Right lobe of liver (tissue), 4 donors: ENCODE measurements at regions not wholly inside any gene's neighbourhood (a gene's known extent, or its start where the extent isn't known, plus 50 kb on each side); places are given as distances from the start of the nearest gene placed in this dataset.

ENCODE experiments used
- CTCF ChIP-seq, 4 donors: fragments of 200-600 bp in 3 of 4; fragments of 450-650 bp in 1 of 4; IDR thresholded peaks; one replicate each; pipeline versions ENCODE4 v1.5.1 to v1.8.0; 2016 to 2022; ENCODE audit warnings: antibody characterized with exemption in 4 of 4, mild to moderate bottlenecking in 2 of 4
- POLR2A ChIP-seq: fragments of 450-650 bp; IDR thresholded peaks from one replicate; pipeline ENCODE4 v1.6.1; 2017; ENCODE audit warnings: antibody characterized with exemption, mild to moderate bottlenecking
- donor health status: DM: no; HTN: no; CAD: no.
- donor health status: DM: no; HTN: no; CAD: no.
- donor health status: DM: no; HTN: yes; CAD: no.

- TF ChIP-seq CTCF (IDR thresholded peaks at IDR 0.05): no peak
- TF ChIP-seq POLR2A: no peak
Measured at GRCh38 chr10:9126728-9127127, 1072.2 kb downstream of the GATA3 start.
